GM21423 (cell line): ENCODE measurements at regions not wholly inside any gene's neighbourhood (a gene's known extent, or its start where the extent isn't known, plus 50 kb on each side); places are given as distances from the start of the nearest gene placed in this dataset.
"Not testable (repeated sequence)": the region's sequence is repeated elsewhere in the genome, so short reads cannot be mapped to it uniquely, and the experiment has no call there.

Experiments
- ATAC-seq: cut with Tn5 transposase; IDR thresholded peaks from one replicate; pipeline ENCODE4 v1.9.1; 2021; ENCODE audit warnings: mild to moderate bottlenecking, moderate library complexity; ENCODE audit not compliant: unreplicated experiment

DNA sequence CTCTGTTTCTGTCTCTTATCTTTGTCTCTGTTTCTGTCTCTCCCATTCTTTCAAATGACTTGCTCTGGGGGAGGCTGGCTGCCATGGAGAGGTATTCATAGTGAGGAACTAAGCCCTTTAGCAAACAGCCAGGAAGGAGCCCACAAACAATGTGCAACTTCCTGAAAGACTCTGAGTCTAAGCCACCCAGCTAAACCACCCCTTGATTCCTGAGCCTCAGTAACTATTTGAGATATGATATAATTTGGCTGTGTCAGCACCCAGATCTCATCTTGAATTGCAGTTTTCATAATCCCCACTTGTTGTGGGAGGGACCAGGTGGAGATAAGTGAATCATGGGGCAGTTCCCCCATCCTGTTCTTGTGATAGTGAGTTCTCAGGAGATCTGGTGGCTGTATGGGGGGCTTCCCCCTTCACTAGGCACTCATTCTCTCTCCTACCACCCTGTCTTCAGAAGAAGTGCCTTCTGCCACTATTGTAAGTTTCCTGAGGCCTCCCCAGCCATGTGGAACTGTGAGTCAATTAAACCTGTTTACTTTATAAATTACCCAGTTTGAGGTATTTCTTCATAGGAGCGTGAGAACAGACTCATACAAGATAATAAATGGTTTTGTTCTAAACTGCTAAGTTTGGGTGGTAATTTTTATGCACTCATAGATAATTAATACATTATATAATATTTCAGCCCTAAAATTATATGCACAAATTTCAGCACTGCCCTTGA is 121.2 kb upstream of the FOXP2 start:
- no peak for ATAC-seq

DNA sequence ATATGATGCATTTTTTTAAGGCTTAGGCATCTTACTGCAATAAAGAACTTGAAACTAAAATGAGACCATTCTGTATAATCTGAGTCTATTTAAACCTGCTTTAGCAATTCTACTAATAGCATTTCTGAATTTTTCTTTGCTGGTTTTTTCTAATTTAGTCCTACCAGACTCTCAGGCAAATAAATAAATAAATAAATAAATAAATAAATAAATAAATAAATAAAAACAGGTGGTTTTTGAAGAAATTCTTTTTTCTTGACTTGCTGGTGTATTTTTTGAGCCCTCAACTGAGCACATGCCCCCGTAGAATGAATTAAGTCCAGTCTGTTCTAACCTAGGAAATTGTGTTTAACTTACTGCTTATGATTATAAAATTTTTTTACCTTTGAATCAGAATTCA is 134.7 kb upstream of the FOXP2 start:
- no peak for ATAC-seq

DNA sequence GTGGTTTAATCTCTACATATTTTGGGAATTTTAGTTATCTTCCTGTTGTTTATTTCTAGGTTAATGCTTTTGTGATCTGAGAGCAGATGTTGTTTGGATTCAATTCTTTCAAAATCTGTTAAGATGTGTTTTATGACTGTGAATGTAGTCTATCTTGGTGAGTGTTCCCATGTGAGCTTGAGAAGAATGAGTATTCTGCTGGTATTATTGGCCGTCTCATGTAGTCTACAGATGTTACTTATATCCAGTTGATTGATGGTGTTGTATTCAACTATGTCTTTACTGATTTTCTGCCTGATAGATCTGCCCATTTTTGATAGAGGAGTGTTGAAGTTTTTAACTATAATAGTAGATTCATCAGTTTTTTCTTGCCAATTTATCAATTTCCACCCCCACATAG is 141.4 kb upstream of the FOXP2 start:
- no peak for ATAC-seq

DNA sequence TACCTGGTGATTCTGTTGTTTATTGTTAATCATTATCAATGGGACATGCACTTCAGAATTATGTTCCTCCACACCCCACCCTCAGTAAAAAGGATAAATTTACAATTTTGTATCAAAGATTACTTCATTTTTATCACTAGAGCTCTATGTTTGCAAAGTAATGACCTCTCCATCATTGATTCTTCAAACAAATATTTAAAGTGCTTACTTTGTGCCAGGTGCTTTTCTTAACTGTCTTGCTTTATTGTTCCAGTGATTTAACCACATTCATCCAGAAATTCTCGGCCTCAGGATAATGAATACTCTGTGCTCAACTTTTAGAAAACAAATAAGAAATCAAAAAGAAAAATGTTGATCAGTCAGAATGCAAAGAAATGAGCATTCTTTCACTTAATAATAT is 144.9 kb upstream of the FOXP2 start:
- ATAC-seq: no peak

DNA sequence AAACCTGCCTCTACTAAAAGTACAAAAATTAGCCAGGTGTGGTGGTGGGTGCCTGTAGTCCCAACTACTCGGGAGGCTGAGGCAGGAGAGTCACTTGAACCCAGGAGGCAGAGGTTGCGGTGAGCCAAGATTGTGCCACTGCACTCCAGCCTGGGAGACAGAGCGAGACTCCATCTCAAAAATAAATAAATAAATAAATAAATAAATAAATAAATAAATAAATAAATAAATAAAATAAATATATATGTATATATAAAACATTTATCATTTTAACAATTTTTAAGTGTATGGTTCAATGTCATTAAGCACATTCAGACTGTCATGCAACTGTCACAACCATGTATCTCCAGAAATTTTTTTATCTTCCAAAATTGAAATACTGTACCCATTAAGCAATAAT is 147.1 kb upstream of the FOXP2 start:
- ATAC-seq: not testable (repeated sequence)

DNA sequence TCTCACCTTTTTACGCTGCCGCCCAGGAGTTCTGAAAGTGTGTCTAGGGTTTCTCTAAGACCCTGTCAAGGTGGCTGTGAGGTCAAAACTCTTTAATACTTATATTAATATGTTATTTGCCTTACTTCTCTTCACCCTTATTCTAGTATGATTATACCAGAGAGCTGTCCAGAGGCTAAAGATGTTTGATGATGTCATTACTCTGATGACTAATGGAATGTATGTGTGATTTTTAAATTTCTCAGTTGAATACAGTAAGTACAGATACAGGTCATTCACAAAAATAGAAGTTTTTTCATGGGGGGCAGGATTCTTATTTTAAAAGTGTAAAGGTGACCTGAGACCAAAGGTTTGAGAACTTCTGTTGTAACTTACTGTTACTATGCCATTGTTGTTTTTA is 150.6 kb upstream of the FOXP2 start:
- no peak for ATAC-seq

DNA sequence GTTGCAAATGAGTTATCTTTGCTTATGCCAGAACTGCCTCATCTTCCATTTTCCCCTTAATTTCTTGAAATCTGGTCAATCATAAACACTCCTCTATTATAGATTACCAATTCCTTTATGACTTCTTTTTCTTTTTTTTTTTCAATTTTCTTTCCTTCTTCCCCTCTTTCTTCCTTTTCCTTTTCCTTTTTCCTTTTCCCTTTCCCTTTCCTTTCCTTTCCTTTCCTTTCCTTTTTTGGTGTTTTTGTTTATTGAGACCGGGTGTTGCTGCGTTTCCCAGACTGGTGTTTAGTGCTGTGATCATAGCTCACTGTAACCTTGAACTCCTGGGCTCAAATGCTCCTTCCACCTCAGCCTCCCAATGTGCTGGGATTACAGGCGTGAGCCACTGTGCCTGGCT is 151.4 kb upstream of the FOXP2 start:
- ATAC-seq: no peak

DNA sequence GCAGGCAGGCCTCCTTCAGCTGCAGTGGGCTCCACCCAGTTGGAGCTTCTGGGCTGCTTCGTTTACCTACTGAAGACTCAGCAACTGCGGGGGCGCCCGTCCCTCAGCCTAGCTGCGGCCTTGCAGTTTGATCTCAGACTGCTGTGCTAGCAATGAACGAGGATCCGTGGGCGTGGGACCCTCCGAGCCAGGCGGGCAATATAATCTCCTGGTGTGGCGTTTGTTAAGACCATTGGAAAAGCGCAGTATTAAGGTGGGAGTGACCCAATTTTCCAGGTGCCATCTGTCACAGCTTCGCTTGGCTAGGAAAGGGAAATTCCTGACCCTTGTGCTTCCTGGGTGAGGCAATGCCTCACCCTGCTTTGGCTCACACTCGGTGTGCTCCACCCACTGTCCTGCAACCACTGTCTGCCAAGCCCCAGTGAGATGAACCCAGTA is 159.2 kb upstream of the FOXP2 start:
- ATAC-seq: no peak

DNA sequence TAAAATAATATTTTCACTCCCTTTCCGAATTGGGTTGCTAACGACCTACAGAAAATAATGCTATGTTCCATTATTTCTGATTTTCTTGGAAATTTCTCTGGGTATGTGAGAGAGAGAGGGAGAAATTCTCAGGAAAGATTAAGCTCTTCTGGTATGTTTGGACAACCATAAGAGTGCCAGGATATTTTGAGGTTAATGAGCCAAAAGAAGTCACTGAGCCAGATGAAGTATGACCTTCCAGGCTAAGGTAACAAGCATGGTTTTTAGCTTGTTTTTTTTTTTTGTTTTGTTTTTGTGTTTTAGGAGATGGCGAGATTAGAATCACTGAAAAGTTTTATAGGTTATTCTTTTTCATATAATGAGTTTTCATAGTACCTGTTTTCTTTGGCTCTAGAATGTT is 171.0 kb upstream of the FOXP2 start:
- ATAC-seq: no peak

DNA sequence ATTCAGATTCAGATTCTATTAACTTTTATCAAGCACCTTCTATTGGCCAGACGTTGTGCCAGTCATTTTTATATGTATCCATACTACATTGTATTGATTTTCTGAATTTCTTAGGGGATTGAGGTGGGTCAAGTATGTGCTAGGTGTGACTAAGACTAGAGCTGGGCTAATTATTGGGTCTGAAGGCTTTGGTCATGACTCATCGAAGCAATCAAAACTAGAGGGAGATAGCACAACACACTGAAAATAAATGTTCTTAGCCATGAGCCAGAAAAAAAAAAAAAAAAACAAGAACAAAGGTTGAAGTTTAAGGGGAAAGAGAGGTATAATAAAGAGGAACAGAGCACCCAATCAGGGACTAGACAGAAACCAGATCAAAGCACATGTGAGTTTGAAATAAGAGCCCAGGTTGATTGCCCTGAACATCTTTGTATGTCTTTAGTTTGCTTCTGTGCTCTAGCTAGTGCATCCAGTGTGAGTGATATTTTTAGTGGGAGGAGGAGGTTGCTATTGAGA is 171.6 kb upstream of the FOXP2 start:
- ATAC-seq: no peak

DNA sequence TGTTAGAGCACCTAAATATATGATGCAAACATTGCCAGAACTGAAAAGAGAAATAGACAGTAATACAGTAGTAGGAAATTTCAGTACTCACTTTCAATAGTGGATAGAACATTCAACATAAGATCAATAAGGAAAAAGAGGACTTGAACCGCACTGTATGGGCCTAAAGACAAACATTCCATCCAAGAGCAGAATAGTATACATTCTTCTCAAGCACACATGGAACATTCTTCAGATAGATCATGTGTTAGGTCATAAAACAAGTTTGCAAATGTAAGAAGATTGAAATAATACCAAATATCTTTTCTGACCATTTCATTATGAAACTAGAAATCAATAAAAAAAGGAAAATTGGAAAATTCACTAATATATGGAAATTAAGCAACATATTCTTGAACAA is 185.4 kb upstream of the FOXP2 start:
- no peak for ATAC-seq

DNA sequence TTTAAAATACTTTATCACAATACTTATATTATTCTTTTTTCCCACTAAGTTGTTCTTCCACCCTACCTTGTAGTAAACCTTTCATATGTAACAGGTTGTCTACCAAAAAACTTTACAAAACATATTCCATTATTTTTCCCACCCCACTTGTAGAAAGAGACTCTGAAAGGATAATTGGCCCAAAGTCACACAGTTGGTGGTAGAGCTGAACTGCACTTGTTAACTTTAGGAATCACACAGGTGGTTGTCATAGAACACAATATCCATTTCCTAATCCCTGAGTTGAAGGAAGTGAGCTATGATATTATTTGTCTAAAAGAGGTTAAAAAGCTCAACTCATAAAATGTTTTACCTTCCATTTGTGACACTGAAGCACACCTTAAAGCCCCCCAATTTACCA is 188.8 kb upstream of the FOXP2 start:
- ATAC-seq: no peak

DNA sequence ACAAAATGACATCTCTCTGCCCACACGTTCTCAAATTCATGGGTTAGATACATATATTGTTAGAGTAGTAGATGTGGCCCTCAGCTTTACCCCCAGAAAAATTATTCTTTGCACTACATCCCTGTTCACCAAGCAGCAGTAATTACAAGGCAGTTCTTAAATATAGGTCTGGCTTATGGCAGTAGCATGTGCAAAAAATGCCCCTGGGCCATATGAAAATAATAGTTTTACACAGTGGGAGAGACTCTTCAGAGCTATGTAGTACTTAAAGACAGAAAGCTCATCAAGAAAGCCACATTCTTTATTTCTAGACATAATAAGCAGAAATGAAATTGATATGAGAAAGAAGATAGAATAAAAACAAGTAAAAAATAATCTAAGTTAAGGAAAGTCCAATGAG is 196.3 kb upstream of the FOXP2 start:
- no peak for ATAC-seq

DNA sequence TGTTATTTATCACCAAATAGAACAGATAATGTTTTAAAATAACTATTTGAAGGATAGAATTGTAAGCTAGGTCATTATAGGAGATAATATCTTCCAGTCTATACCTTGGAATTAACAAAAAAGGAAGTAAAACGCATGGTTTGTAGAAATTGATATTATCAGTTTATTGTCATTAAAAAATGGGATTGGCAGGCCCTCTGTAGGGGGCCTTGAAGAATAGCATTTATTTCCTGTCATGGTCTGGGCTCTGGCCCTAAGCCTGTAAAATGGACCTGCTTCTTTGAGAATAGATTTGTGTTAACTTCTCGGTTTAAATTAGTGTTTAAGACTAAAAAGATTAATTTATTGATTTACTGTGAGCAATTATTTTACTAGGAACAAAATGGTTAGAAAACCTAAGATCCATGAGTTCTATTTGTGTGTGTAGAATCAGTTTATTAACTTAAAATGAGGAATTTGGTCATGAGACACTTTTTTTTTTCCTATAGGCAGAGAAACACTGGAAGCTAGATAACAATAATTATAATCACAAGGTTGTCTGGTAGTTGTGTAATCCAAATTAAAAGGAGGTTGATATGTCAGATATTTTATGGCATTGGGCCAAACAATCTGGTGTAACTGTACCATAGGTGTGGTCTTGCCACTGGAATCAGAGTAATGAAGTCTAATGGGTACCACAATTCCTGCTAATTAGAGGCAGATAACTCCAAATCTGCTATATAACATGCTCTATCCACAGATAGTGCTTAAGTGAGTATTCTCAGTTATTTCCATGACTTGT is 197.4 kb upstream of the FOXP2 start:
- ATAC-seq: no peak

DNA sequence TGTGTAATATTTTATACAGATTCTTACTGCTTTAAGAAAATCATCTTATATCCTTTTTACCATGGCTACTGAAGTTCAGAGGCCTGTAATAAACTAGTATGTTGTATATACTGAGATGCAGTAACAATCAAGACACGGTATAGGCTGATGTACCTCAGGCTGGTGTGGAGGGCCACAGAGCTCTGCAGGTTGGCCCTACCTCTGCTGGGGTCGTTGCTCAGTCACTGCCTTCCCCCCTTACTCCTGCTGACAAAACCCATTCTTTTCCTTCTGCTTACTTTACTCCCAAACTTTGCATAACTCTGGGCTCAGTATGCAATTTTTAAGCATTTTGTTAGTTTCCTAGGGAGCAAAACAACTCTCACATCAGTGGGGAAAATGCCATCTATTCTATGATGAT is 200.1 kb upstream of the FOXP2 start:
- no peak for ATAC-seq

DNA sequence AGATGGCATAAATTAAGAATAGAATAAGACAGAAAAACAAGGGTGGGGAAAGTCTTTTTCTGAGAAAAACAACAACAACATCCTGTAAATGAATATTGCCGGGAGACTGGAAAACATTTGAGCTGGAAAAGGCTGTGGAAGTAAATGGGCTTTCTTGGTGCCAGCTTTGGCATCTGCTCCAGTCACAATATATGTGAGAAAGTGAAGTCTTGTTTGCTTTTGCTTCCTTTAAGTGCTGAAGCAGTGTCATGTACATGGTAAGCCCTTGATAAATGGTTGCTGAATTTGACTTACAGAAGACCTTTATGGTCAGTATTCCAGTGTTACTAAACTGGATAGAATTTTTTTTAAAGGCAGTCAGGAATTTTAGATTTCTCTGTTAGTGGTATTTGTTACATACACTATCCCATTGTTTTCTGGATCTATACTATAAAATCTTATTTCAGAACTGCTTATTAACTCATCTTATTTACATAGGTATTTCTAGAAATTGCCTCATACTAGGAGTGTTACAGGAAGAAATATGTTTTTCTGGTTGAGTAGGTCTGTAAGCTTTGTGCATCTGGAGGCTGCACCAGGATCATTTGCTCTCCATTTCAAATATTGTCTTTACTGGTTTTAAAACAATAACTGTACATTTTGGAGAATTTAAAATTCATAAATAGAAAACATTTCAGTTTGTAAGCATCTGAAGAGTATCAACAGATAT is 201.7 kb upstream of the FOXP2 start:
- no peak for ATAC-seq

DNA sequence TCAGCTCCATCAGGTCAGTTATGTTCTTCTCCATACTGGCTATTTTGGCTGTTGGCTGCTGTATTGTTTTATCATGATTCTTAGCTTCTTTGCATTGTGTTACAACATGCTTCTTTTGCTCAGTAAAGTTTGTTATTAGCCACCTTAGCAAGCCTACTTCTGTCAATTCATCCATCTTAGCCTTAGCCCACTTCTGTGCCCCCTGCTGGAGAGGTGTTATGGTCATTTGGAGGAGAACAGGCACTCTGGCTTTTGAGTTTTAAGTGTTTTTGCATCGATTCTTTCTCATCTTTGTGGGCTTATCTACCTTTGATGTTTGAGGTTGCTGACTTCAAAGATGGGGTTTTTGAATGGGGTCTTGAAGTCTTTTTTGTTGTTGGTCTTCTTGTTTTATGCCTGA is 204.6 kb upstream of the FOXP2 start:
- ATAC-seq: no peak

DNA sequence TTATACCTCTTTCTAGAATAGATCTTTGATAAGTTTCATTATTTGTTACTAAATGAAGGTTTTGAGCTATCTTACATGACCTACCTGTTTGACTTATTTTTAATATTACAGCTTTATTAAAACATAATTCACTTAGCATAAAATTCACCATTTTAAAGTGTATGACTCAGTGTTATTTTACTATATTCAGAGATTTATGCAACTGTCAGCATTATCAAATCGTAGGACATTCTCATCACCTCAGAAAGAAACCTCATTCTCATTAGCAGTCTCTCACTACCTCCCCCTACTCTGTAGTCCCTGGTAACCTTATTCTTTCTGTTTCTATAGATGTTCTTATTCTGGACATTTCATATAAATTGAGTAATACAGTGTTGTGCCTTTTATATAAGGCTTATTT is 207.9 kb upstream of the FOXP2 start:
- ATAC-seq: no peak

DNA sequence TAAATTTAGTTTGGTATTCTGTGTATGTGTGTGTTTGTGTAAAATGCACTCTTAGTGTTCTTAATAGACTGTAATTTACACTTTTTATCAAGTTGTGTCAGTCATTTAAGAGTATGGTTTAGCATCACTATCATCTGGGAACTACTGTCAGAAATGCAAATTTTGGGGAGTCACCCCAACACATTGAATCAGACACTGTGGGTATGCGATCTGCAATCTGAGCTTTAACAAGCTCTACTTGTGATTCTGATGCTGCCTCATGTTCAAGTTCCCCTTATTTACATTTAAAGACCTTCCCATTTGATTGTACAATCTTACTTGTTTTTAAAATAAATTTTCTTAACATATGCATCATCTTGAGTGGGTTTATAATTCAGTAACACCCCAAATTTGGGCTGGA is 218.1 kb upstream of the FOXP2 start:
- no peak for ATAC-seq

DNA sequence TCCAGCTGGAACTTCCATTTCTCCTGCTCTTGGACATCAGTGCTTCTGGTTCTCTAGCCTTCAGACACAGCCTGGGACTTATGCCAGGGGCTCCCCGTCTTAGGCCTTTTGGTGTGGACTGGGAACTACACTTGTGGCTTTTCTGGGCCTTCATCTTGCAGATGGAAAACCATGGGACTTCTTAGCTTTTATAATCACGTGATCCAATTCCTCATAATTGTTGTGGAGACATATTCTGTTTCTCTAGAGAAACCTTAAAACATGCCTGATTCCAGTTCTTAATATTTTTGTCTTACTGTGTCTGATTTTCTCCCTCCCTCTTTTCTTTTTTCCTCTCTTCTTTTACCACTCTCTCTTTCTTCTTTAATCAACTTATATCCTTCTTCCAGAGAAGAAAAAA is 224.2 kb upstream of the FOXP2 start:
- ATAC-seq: no peak

DNA sequence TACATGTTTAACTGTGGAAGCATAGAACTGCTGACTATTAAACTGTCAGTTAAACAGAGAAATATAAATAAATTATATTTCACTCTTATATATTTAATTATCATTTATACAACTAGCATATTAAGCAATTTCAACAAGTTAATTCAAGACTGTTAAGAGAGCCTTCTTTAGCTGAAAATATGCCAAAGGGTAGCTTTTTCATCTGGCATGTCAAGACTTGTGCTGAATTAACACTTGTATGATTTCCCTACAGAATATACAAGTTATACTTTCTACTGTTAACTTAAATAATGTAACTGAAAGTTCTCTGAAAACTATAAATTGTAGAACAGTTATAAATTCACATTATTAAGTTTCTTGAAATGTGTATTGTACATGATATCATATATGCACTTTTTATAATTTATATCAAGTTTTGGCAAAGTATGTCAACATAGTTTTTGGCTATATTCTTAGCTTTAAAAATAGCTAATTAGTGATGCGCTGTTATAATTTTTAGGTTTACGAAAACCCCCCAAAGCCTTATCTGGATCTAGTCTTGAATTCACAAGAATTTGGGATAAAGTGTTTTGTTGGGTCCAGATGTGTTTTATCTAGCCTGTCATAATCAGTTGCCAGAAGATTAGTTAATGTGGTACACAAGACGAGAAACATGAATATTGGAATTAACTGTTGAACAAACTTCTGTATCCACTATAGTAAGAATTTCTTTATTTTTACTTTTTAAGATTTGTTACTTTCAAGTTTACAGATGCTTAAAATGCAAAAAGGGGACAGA is 231.1 kb upstream of the FOXP2 start:
- ATAC-seq: no peak
